CD8-positive, alpha-beta memory T cell (primary cell): ENCODE measurements at regions not wholly inside any gene's neighbourhood (a gene's known extent, or its start where the extent isn't known, plus 50 kb on each side); places are given as distances from the start of the nearest gene placed in this dataset.

Experiments used
- CTCF ChIA-PET: fragments of 350-600 bp; sonication (Branson Sonifier 250); formaldehyde crosslinking; loops from one replicate; lab custom pipeline; 2021; ENCODE audit warnings: antibody characterized with exemption; lab: Charles Lee
- POLR2A ChIA-PET: fragments of 350-600 bp; sonication (Branson Sonifier 250); formaldehyde crosslinking; loops from one replicate; lab custom pipeline; 2021; ENCODE audit warnings: antibody characterized with exemption; lab: Charles Lee
- DNase-seq, 5 donors: peaks; one replicate each; pipeline versions ENCODE4 v3.0.0 to v3.0.0-alpha.2; 2020 to 2022; ENCODE audit warnings: mixed read lengths in 1 of 5
- H3K27ac ChIP-seq: one replicate; pipeline ENCODE4 v1.7.0; 2013; ENCODE audit warnings: low read depth, mild to moderate bottlenecking, low read length, moderate library complexity
- H3K27me3 ChIP-seq: 2 replicates; pipeline ENCODE4 v1.7.0; 2013; ENCODE audit warnings: low read length, mild to moderate bottlenecking; ENCODE audit not compliant: insufficient read depth, poor library complexity, severe bottlenecking
- H3K36me3 ChIP-seq: 2 replicates; pipeline ENCODE4 v1.7.0; 2013; ENCODE audit warnings: mild to moderate bottlenecking, low read length, moderate library complexity; ENCODE audit not compliant: insufficient read depth
- H3K4me1 ChIP-seq: 2 replicates; pipeline ENCODE4 v1.7.0; 2013; ENCODE audit warnings: mild to moderate bottlenecking, low read length, moderate library complexity; ENCODE audit not compliant: insufficient read depth
- H3K4me3 ChIP-seq: 2 replicates; pipeline ENCODE4 v1.7.0; 2013; ENCODE audit warnings: mild to moderate bottlenecking, low read length
- H3K9me3 ChIP-seq: 2 replicates; pipeline ENCODE4 v1.7.0; 2013; ENCODE audit warnings: mild to moderate bottlenecking, low read length
- H3K27ac Mint-ChIP-seq, 8 donors: one replicate each; pipeline ENCODE4 v1.8.0; 2020 to 2021; ENCODE audit warnings: mixed read lengths in 8 of 8, mild to moderate bottlenecking in 6 of 8, inconsistent platforms in 3 of 8, moderate library complexity in 3 of 8
- H3K27me3 Mint-ChIP-seq, 2 donors: one replicate each; pipeline ENCODE4 v1.8.0; 2020 to 2021; ENCODE audit warnings: mixed read lengths in 2 of 2, mild to moderate bottlenecking in 1 of 2, moderate library complexity in 1 of 2
- H3K36me3 Mint-ChIP-seq, 3 donors: one replicate each; pipeline ENCODE4 v1.8.0; 2020 to 2021; ENCODE audit warnings: mixed read lengths in 3 of 3, inconsistent platforms in 1 of 3, mild to moderate bottlenecking in 1 of 3
- H3K4me1 Mint-ChIP-seq, 3 donors: one replicate each; pipeline ENCODE4 v1.8.0; 2020 to 2021; ENCODE audit warnings: mixed read lengths in 3 of 3, inconsistent platforms in 1 of 3, mild to moderate bottlenecking in 1 of 3
- H3K4me3 Mint-ChIP-seq, 7 donors: one replicate each; pipeline ENCODE4 v1.8.0; 2020 to 2021; ENCODE audit warnings: mixed read lengths in 7 of 7, mild to moderate bottlenecking in 6 of 7, moderate library complexity in 4 of 7, inconsistent platforms in 2 of 7
- H3K9me3 Mint-ChIP-seq, 5 donors: one replicate each; pipeline ENCODE4 v1.8.0; 2020 to 2022; ENCODE audit warnings: mixed read lengths in 5 of 5, mild to moderate bottlenecking in 3 of 5, moderate library complexity in 2 of 5, inconsistent platforms in 1 of 5

DNA sequence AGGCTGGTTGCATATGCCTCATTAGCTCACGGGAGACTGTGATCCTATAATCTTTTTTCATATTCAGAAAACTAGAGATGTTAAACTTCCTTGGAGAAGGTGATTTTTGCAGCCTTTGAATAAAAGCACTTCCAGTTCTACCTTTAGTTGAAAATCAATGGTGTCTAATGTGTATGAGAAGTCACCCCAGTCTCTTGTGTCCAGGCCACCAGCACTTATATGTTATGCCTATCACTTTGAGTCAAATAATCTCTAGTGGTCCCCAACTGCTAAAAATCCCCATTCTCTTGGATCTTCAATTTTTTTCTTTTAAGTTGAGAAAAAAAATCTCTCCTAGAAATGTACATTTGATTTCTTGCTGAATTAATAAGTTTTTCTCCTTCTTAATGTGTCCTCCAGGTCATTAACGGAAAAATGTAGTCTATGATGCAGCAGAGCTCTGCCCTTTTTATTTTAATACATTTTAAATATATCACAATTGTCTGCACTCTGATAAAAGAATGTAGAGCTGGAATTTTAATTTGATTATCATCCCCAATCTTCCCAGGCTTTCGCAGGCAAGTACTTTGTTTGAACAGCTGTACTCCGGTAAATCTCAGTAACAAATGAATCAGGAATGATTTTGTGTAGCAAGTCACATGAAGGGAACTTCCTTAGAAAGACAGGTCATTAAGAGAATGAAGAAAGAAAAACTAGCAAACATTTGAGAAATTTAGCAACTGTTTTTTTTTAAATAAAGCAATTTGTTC lies 147.0 kb downstream of the SOX4 start:
- H3K27me3 ChIP-seq, result no peaks in the 10 kb centered on the region
- H3K4me1 Mint-ChIP-seq, result no peaks in the 10 kb centered on the region
- DNase-seq, result no peak
- no peaks in the 10 kb centered on the region for H3K36me3 ChIP-seq
- H3K4me3 ChIP-seq, result no peak overlapping the region
- POLR2A ChIA-PET, result no interaction called here
- no peaks in the 10 kb centered on the region for H3K4me1 ChIP-seq
- H3K27ac Mint-ChIP-seq, result no peak overlapping the region
- H3K36me3 Mint-ChIP-seq, result no peaks in the 10 kb centered on the region
- no peak overlapping the region for H3K4me3 Mint-ChIP-seq
- CTCF ChIA-PET, result no interaction called here
- peaks cover 0 to 1% (median 0%) of the 10 kb centered on the region in 5 donors for H3K9me3 Mint-ChIP-seq
- H3K9me3 ChIP-seq, result no peaks in the 10 kb centered on the region
- H3K27me3 Mint-ChIP-seq, result no peaks in the 10 kb centered on the region
- no peak overlapping the region for H3K27ac ChIP-seq

GRCh38 chr6:21741221-21742109 lies 147.9 kb downstream of the SOX4 start:
- Histone ChIP-seq H3K27me3 (no peaks in the 10 kb centered on the region), H3K9me3 (no peaks in the 10 kb centered on the region), H3K4me3 (no peak overlapping the region), H3K36me3 (no peaks in the 10 kb centered on the region), H3K27ac (no peak overlapping the region), H3K4me1 (no peaks in the 10 kb centered on the region)
- DNase-seq, result no peak
- Mint-ChIP-seq H3K27me3 (no peaks in the 10 kb centered on the region), H3K4me1 (no peaks in the 10 kb centered on the region), H3K4me3 (no peak overlapping the region), H3K36me3 (no peaks in the 10 kb centered on the region), H3K27ac (no peak overlapping the region), H3K9me3 (peaks cover 0 to 4% (median 0%) of the 10 kb centered on the region in 5 donors)
- POLR2A ChIA-PET, result no interaction called here
- CTCF ChIA-PET, result no interaction called here

DNA sequence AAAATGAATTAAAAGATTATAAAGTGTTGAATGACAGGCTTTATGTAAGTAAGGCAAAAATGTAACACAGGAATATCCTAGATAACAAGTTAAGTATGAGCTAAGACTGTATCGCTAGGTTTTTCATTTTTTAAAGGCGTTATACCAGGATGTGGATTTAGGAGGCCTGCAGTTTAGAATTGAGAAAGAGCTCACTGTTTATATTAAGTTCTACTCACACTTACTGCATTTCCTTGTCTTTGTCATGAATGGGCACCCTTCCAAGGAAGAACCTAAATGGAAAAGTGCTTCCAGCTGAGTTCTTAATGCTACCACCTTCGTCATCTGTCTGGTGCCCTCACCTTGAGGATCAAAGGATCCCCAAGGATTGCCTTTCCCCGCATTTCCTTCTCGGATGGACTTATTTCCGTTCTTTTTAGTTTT lies 148.7 kb downstream of the SOX4 start:
- POLR2A ChIA-PET, result no interaction called here
- Mint-ChIP-seq H3K27me3 (no peaks in the 10 kb centered on the region), H3K4me3 (no peak overlapping the region), H3K4me1 (no peaks in the 10 kb centered on the region), H3K27ac (no peak overlapping the region), H3K9me3 (peaks cover 0 to 4% (median 0%) of the 10 kb centered on the region in 5 donors), H3K36me3 (no peaks in the 10 kb centered on the region)
- H3K27me3 ChIP-seq, result no peaks in the 10 kb centered on the region
- no peaks in the 10 kb centered on the region for H3K4me1 ChIP-seq
- no peaks in the 10 kb centered on the region for H3K36me3 ChIP-seq
- no peak overlapping the region for H3K4me3 ChIP-seq
- no peaks in the 10 kb centered on the region for H3K9me3 ChIP-seq
- CTCF ChIA-PET, result no interaction called here
- DNase-seq, result no peak
- H3K27ac ChIP-seq, result no peak overlapping the region

DNA sequence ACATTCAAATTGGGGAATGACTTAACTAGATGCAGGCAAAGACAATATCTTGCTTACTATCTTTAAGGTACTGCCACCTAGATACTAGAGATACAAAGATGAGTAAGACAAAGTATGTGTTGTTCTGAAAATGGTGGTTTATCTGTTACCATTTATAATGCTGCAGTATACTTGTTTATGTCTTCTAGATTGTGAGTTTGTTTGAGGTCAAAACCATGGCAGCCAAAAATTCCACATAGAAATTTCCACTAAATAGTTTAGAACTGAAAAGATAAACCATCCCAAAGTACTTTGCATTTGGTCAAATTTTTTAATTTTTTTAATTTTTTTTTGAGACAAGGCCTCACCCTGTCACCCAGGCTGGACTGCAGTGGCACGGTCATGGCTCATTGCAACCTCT lies 150.8 kb downstream of the SOX4 start:
- no peak overlapping the region for H3K27ac ChIP-seq
- Mint-ChIP-seq H3K9me3 (peaks cover 0 to 2% (median 0%) of the 10 kb centered on the region in 5 donors), H3K36me3 (no peaks in the 10 kb centered on the region), H3K4me3 (no peak overlapping the region), H3K4me1 (no peaks in the 10 kb centered on the region), H3K27ac (no peak overlapping the region), H3K27me3 (no peaks in the 10 kb centered on the region)
- H3K36me3 ChIP-seq, result no peaks in the 10 kb centered on the region
- no peak for DNase-seq
- CTCF ChIA-PET, result no interaction called here
- no peaks in the 10 kb centered on the region for H3K9me3 ChIP-seq
- POLR2A ChIA-PET, result no interaction called here
- H3K27me3 ChIP-seq, result no peaks in the 10 kb centered on the region
- H3K4me1 ChIP-seq, result no peaks in the 10 kb centered on the region
- H3K4me3 ChIP-seq, result no peak overlapping the region

GRCh38 chr6:21745543-21746337 lies 152.2 kb downstream of the SOX4 start:
- peaks cover 0 to 2% (median 0%) of the 10 kb centered on the region in 5 donors for H3K9me3 Mint-ChIP-seq

GRCh38 chr6:21747441-21747840 lies 153.9 kb downstream of the SOX4 start:
- Histone ChIP-seq H3K4me1 (no peaks in the 10 kb centered on the region), H3K9me3 (no peaks in the 10 kb centered on the region), H3K27me3 (no peaks in the 10 kb centered on the region), H3K4me3 (no peak overlapping the region), H3K27ac (no peak overlapping the region), H3K36me3 (no peaks in the 10 kb centered on the region)
- no peak overlapping the region for H3K27ac Mint-ChIP-seq
- H3K36me3 Mint-ChIP-seq, result no peaks in the 10 kb centered on the region
- POLR2A ChIA-PET, result no interaction called here
- no peak for DNase-seq
- peaks cover 0 to 2% (median 0%) of the 10 kb centered on the region in 5 donors for H3K9me3 Mint-ChIP-seq
- H3K27me3 Mint-ChIP-seq, result peaks cover 0 to 6% of the 10 kb centered on the region in 2 donors
- no peaks in the 10 kb centered on the region for H3K4me1 Mint-ChIP-seq
- H3K4me3 Mint-ChIP-seq, result no peak overlapping the region
- CTCF ChIA-PET, result interaction anchor here (1.2 kb wide), 1 partner anchor 16 kb away, joined by 3 read pairs; no protein-coding TSS in a partner anchor

More at GRCh38 chr6:21745543-21746337, 152.2 kb downstream of the SOX4 start:
- H3K4me1 ChIP-seq, result no peaks in the 10 kb centered on the region
- Mint-ChIP-seq H3K27ac (no peak overlapping the region), H3K4me1 (no peaks in the 10 kb centered on the region), H3K36me3 (no peaks in the 10 kb centered on the region), H3K27me3 (no peaks in the 10 kb centered on the region), H3K4me3 (no peak overlapping the region)
- no peak for DNase-seq
- H3K4me3 ChIP-seq, result no peak overlapping the region
- ChIA-PET POLR2A (no interaction called here), CTCF (no interaction called here)
- no peaks in the 10 kb centered on the region for H3K36me3 ChIP-seq
- no peaks in the 10 kb centered on the region for H3K27me3 ChIP-seq
- no peak overlapping the region for H3K27ac ChIP-seq
- H3K9me3 ChIP-seq, result no peaks in the 10 kb centered on the region

GRCh38 chr6:21748343-21749056 lies 154.9 kb downstream of the SOX4 start:
- ChIA-PET CTCF (interaction anchor here (1.5 kb wide), 1 partner anchor 10 kb away, joined by 3 read pairs; no protein-coding TSS in a partner anchor), POLR2A (no interaction called here)
- Histone ChIP-seq H3K27me3 (no peaks in the 10 kb centered on the region), H3K4me3 (no peak overlapping the region), H3K27ac (no peak overlapping the region), H3K36me3 (no peaks in the 10 kb centered on the region), H3K4me1 (no peaks in the 10 kb centered on the region), H3K9me3 (no peaks in the 10 kb centered on the region)
- H3K27ac Mint-ChIP-seq, result no peak overlapping the region
- H3K4me1 Mint-ChIP-seq, result no peaks in the 10 kb centered on the region
- no peak overlapping the region for H3K4me3 Mint-ChIP-seq
- no peaks in the 10 kb centered on the region for H3K36me3 Mint-ChIP-seq
- DNase-seq, result no peak
- peaks cover 0 to 2% (median 0%) of the 10 kb centered on the region in 5 donors for H3K9me3 Mint-ChIP-seq
- peaks cover 0 to 6% of the 10 kb centered on the region in 2 donors for H3K27me3 Mint-ChIP-seq
